ENCODE measurements at regions not wholly inside any gene's neighbourhood (a gene's known extent, or its start where the extent isn't known, plus 50 kb on each side); places are given as distances from the start of the nearest gene placed in this dataset.

- TF ChIP-seq CTCF (conservative IDR thresholded peaks at IDR 0.05 in 1 of 2, IDR thresholded peaks at IDR 0.05 in 1 of 2; ENCODE audit: extremely low read depth in 1 of 2, insufficient read depth in 1 of 2, low read depth in 1 of 2, low read length in 2 of 2) = no peak
- no peak for TF ChIP-seq EZH2 (IDR thresholded peaks at IDR 0.05; ENCODE audit: borderline replicate concordance, low read length)
Measured at GRCh38 chr15:77556622-77557021, 76.1 kb downstream of the LINGO1 start.
